ENCODE measurements at regions not wholly inside any gene's neighbourhood (a gene's known extent, or its start where the extent isn't known, plus 50 kb on each side); places are given as distances from the start of the nearest gene placed in this dataset.

GRCh38 chr1:76766381-76766780, 100.9 kb upstream of the ST6GALNAC5 start:
- no peaks in the 10 kb centered on the region for H3K4me1 Mint-ChIP-seq (ENCODE audit: low read depth)
- H3K27ac Mint-ChIP-seq = no peak overlapping the region
- DNase-seq (no peak), ATAC-seq (no peak)
- no peak overlapping the region for H3K4me3 Mint-ChIP-seq
- peaks cover 13% of the 10 kb centered on the region for H3K27me3 Mint-ChIP-seq (ENCODE audit: low read depth)
- ChIA-PET POLR2A (no interaction called here), CTCF (no interaction called here)
- H3K36me3 Mint-ChIP-seq (ENCODE audit: low read depth) = no peaks in the 10 kb centered on the region
- no peaks in the 10 kb centered on the region for H3K9me3 Mint-ChIP-seq (ENCODE audit: insufficient read depth)

- ChIA-PET POLR2A (no interaction called here), CTCF (no interaction called here)
- Mint-ChIP-seq H3K27ac (no peak overlapping the region), H3K4me1 (ENCODE audit: low read depth) (no peaks in the 10 kb centered on the region), H3K27me3 (ENCODE audit: low read depth) (peaks cover 5% of the 10 kb centered on the region), H3K9me3 (ENCODE audit: insufficient read depth) (no peaks in the 10 kb centered on the region), H3K4me3 (no peak overlapping the region), H3K36me3 (ENCODE audit: low read depth) (no peaks in the 10 kb centered on the region)
- DNase-seq = no peak
- no peak for ATAC-seq
Observed at GRCh38 chr1:76769911-76770310, 97.4 kb upstream of the ST6GALNAC5 start.

GRCh38 chr1:76770979-76771378, 96.3 kb upstream of the ST6GALNAC5 start:
- Mint-ChIP-seq H3K9me3 (ENCODE audit: insufficient read depth) (no peaks in the 10 kb centered on the region), H3K4me1 (ENCODE audit: low read depth) (no peaks in the 10 kb centered on the region), H3K27ac (no peak overlapping the region), H3K27me3 (ENCODE audit: low read depth) (peaks cover 2% of the 10 kb centered on the region), H3K4me3 (no peak overlapping the region), H3K36me3 (ENCODE audit: low read depth) (no peaks in the 10 kb centered on the region)
- ChIA-PET POLR2A (no interaction called here), CTCF (no interaction called here)
- DNase-seq = no peak
- ATAC-seq = no peak

- H3K27ac Mint-ChIP-seq = no peak overlapping the region
- ATAC-seq (no peak), DNase-seq (no peak)
- H3K4me3 Mint-ChIP-seq = no peak overlapping the region
- ChIA-PET POLR2A (no interaction called here), CTCF (no interaction called here)
- peaks cover 4% of the 10 kb centered on the region for H3K27me3 Mint-ChIP-seq (ENCODE audit: low read depth)
- H3K36me3 Mint-ChIP-seq (ENCODE audit: low read depth) = no peaks in the 10 kb centered on the region
- no peaks in the 10 kb centered on the region for H3K9me3 Mint-ChIP-seq (ENCODE audit: insufficient read depth)
- no peaks in the 10 kb centered on the region for H3K4me1 Mint-ChIP-seq (ENCODE audit: low read depth)
Observed at GRCh38 chr1:76781447-76781846, 85.8 kb upstream of the ST6GALNAC5 start.

- ChIA-PET CTCF (no interaction called here), POLR2A (no interaction called here)
- Mint-ChIP-seq H3K4me3 (no peak overlapping the region), H3K27me3 (ENCODE audit: low read depth) (peaks cover 4% of the 10 kb centered on the region), H3K36me3 (ENCODE audit: low read depth) (no peaks in the 10 kb centered on the region), H3K9me3 (ENCODE audit: insufficient read depth) (no peaks in the 10 kb centered on the region), H3K27ac (no peak overlapping the region), H3K4me1 (ENCODE audit: low read depth) (no peaks in the 10 kb centered on the region)
- ATAC-seq = no peak
- no peak for DNase-seq
Observed at GRCh38 chr1:76782809-76783208, 84.5 kb upstream of the ST6GALNAC5 start.

- no peak for DNase-seq
- Mint-ChIP-seq H3K4me3 (no peak overlapping the region), H3K27ac (no peak overlapping the region), H3K36me3 (ENCODE audit: low read depth) (no peaks in the 10 kb centered on the region), H3K9me3 (ENCODE audit: insufficient read depth) (no peaks in the 10 kb centered on the region), H3K4me1 (ENCODE audit: low read depth) (no peaks in the 10 kb centered on the region), H3K27me3 (ENCODE audit: low read depth) (peaks cover 4% of the 10 kb centered on the region)
- ChIA-PET CTCF (no interaction called here), POLR2A (no interaction called here)
- no peak for ATAC-seq
Observed at GRCh38 chr1:76784502-76784901, 82.8 kb upstream of the ST6GALNAC5 start.

GRCh38 chr1:76786222-76786621, 81.1 kb upstream of the ST6GALNAC5 start:
- Mint-ChIP-seq H3K27ac (no peak overlapping the region), H3K27me3 (ENCODE audit: low read depth) (peaks cover 4% of the 10 kb centered on the region), H3K4me1 (ENCODE audit: low read depth) (no peaks in the 10 kb centered on the region), H3K36me3 (ENCODE audit: low read depth) (no peaks in the 10 kb centered on the region), H3K9me3 (ENCODE audit: insufficient read depth) (no peaks in the 10 kb centered on the region), H3K4me3 (no peak overlapping the region)
- POLR2A ChIA-PET = no interaction called here
- ATAC-seq = no peak
- CTCF ChIA-PET = no interaction called here
- DNase-seq = no peak

GRCh38 chr1:76793594-76793993, 73.7 kb upstream of the ST6GALNAC5 start:
- DNase-seq (no peak), ATAC-seq (no peak)
- Mint-ChIP-seq H3K4me1 (ENCODE audit: low read depth) (no peaks in the 10 kb centered on the region), H3K27ac (no peak overlapping the region), H3K36me3 (ENCODE audit: low read depth) (no peaks in the 10 kb centered on the region), H3K9me3 (ENCODE audit: insufficient read depth) (no peaks in the 10 kb centered on the region), H3K4me3 (no peak overlapping the region), H3K27me3 (ENCODE audit: low read depth) (no peaks in the 10 kb centered on the region)
- CTCF ChIA-PET = no interaction called here
- POLR2A ChIA-PET = no interaction called here

GRCh38 chr1:76799700-76800099, 67.6 kb upstream of the ST6GALNAC5 start:
- Mint-ChIP-seq H3K36me3 (ENCODE audit: low read depth) (no peaks in the 10 kb centered on the region), H3K4me3 (no peak overlapping the region), H3K9me3 (ENCODE audit: insufficient read depth) (no peaks in the 10 kb centered on the region), H3K4me1 (ENCODE audit: low read depth) (no peaks in the 10 kb centered on the region), H3K27ac (no peak overlapping the region), H3K27me3 (ENCODE audit: low read depth) (no peaks in the 10 kb centered on the region)
- DNase-seq (no peak), ATAC-seq (no peak)
- ChIA-PET CTCF (no interaction called here), POLR2A (no interaction called here)

GRCh38 chr1:76802094-76802493, 65.2 kb upstream of the ST6GALNAC5 start:
- ChIA-PET POLR2A (no interaction called here), CTCF (no interaction called here)
- H3K36me3 Mint-ChIP-seq (ENCODE audit: low read depth) = no peaks in the 10 kb centered on the region
- no peak overlapping the region for H3K27ac Mint-ChIP-seq
- H3K4me1 Mint-ChIP-seq (ENCODE audit: low read depth) = no peaks in the 10 kb centered on the region
- DNase-seq (no peak), ATAC-seq (no peak)
- no peak overlapping the region for H3K4me3 Mint-ChIP-seq
- H3K27me3 Mint-ChIP-seq (ENCODE audit: low read depth) = no peaks in the 10 kb centered on the region
- no peaks in the 10 kb centered on the region for H3K9me3 Mint-ChIP-seq (ENCODE audit: insufficient read depth)

- Mint-ChIP-seq H3K27me3 (ENCODE audit: low read depth) (peaks cover 3% of the 10 kb centered on the region), H3K9me3 (ENCODE audit: insufficient read depth) (no peaks in the 10 kb centered on the region), H3K27ac (no peak overlapping the region), H3K36me3 (ENCODE audit: low read depth) (no peaks in the 10 kb centered on the region), H3K4me1 (ENCODE audit: low read depth) (no peaks in the 10 kb centered on the region), H3K4me3 (no peak overlapping the region)
- no peak for ATAC-seq
- ChIA-PET CTCF (no interaction called here), POLR2A (no interaction called here)
- DNase-seq = no peak
Observed at GRCh38 chr1:76807543-76808260, 59.6 kb upstream of the ST6GALNAC5 start.

All from activated CD8-positive, alpha-beta T cell treated with anti-CD3 and anti-CD28 coated beads, Interleukin-2, amount 10 ng/mL, durations not matched to agents 7 days and 5 days (primary cell).